WI38 (cell line): ENCODE measurements at regions not wholly inside any gene's neighbourhood (a gene's known extent, or its start where the extent isn't known, plus 50 kb on each side); places are given as distances from the start of the nearest gene placed in this dataset.
"Not testable (repeated sequence)": the region's sequence is repeated elsewhere in the genome, so short reads cannot be mapped to it uniquely, and the experiment has no call there.

Experiments used
- H3K4me3 ChIP-seq: 2 replicates; pipeline ENCODE4 v1.5.1; 2011; ENCODE audit warnings: low read depth, mild to moderate bottlenecking, control low read depth, low read length
- CTCF ChIP-seq: IDR thresholded peaks from 2 replicates; pipeline ENCODE4 v1.5.1; 2012; ENCODE audit warnings: low read depth, mild to moderate bottlenecking, control low read depth, low read length

GRCh38 chr7:130845581-130846085 lies 111.6 kb upstream of the KLF14 start:
- peak overlapping the region; percentile 43 for H3K4me3 ChIP-seq
- no peak for TF ChIP-seq CTCF

DNA sequence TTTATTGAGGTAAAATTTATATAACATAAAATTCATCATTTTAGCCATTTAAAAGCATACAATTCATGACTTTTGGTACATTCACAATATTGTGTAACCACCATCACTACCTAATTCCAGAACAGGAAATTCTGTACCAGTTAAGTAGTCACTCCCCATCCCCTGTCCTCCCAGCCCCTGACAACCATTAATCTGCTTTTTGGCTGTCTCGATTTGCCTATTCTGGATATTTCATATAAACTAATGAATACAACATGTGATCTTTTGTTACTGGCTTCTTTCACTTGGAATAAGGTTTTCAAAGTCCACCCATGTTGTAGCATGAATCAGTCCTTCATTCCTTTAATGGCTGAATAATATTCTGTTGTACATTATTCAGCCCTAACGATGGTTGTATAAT lies 115.6 kb upstream of the KLF14 start:
- no peak overlapping the region for H3K4me3 ChIP-seq
- TF ChIP-seq CTCF = no peak

DNA sequence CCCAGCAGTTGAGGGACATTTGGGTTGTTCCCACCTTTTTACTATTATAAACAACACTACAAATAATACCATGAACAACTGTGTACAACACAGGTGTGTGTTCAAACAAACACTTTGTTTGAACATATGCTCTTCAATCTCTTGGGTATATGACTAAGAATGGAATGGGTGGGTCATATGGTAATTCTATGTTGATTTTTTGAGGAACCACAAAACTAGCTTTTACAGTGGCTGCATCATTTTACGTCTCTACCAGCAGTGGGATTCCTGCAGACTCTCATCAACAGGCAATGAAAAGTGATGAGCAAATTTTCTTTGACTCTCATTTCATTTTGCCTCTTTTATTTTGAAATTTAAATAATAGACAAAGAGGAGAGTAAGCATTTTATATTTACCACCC lies 116.9 kb upstream of the KLF14 start:
- no peak overlapping the region for H3K4me3 ChIP-seq
- TF ChIP-seq CTCF = no peak

DNA sequence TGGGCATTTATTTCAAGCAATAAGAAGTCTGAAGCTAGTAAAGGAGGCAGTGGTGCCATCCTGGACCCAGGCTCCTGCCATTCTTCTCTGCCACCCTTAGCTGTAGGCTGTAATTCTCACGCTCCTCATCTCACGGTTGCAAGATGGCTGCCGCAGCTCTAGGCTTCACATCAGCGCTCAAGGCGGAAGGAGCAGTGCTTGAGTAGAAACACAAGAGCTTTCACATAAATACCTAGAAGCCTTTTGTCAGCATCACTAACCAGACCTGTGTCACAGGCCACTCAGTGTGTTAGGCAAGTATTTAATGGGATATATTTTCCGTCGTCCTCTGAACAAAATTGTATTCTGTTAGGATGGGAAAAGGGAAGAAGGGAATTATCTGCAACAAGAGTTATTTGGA lies 118.9 kb upstream of the KLF14 start:
- H3K4me3 ChIP-seq = no peak overlapping the region
- no peak for TF ChIP-seq CTCF

GRCh38 chr7:130853503-130854279 lies 119.7 kb upstream of the KLF14 start:
- H3K4me3 ChIP-seq = no peak overlapping the region

DNA sequence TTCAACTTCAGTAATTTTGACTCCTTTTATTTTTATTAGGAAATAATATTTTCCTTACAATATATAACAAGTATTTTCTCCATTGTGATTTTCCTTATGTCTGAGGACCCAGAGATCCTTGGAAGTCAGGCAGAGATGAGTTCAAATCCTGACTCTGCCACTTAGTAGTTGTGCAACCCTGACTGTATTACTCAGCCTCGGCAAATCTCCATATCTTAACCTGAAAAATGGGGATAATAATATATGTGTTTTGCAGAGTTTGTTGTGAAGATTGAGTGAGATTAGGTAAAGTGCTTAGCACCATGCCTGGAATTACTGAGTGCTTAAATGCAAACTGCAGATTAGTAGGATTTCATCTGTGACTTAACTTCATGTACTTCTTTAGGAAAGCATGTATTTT lies 120.5 kb upstream of the KLF14 start:
- no peak overlapping the region for H3K4me3 ChIP-seq
- no peak for TF ChIP-seq CTCF

More at GRCh38 chr7:130853503-130854279, 119.7 kb upstream of the KLF14 start:
- no peak for TF ChIP-seq CTCF

DNA sequence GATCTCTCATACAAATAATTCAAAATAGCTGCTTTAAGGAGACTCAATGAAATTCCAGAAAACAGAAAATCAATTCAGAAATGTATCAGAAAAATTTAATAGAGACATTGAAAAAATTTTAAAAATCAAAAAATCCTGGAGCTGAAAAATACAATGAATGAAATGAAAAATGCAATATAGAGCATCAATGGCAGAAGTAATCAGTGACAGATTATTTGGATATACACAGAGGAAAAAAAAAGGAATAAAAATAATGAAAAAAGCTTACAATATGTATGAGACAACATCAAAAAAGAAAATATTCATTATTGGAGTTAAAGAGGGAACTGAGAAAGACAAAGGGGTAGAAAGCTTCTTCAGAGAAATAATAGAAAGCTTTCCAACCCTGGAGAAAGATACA lies 122.9 kb upstream of the KLF14 start:
- H3K4me3 ChIP-seq = no peak overlapping the region
- TF ChIP-seq CTCF = no peak

GRCh38 chr7:130860832-130861231 lies 126.8 kb upstream of the KLF14 start:
- not testable (repeated sequence) for H3K4me3 ChIP-seq
